GM19023 (cell line): ENCODE measurements at regions not wholly inside any gene's neighbourhood (a gene's known extent, or its start where the extent isn't known, plus 50 kb on each side); places are given as distances from the start of the nearest gene placed in this dataset.
"Not testable (repeated sequence)": the region's sequence is repeated elsewhere in the genome, so short reads cannot be mapped to it uniquely, and the experiment has no call there.

ENCODE experiments used
- ATAC-seq: cut with Tn5 transposase; IDR thresholded peaks from one replicate; pipeline ENCODE4 v1.9.1; 2021; ENCODE audit warnings: mild to moderate bottlenecking, moderate library complexity; ENCODE audit not compliant: unreplicated experiment

DNA sequence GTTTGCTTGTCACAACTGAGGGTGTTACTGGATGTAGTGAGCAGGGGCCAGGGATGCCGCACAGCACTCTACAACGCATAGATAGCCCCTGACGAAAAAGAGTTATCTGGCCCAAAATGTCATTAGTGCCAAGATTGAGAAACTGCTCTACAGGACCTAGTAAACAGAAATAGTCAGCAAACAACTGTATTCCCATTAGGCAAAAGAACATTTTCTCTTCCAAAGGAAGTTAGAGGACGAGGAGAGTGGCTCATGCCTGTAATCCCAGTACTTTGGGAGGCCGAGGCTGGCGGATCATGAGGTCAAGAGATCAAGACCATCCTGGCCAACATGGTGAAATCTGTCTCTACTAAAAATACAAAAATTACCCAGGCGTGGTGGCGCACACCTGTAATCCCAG lies 189.1 kb downstream of the DUSP10 start:
- ATAC-seq: not testable (repeated sequence)

DNA sequence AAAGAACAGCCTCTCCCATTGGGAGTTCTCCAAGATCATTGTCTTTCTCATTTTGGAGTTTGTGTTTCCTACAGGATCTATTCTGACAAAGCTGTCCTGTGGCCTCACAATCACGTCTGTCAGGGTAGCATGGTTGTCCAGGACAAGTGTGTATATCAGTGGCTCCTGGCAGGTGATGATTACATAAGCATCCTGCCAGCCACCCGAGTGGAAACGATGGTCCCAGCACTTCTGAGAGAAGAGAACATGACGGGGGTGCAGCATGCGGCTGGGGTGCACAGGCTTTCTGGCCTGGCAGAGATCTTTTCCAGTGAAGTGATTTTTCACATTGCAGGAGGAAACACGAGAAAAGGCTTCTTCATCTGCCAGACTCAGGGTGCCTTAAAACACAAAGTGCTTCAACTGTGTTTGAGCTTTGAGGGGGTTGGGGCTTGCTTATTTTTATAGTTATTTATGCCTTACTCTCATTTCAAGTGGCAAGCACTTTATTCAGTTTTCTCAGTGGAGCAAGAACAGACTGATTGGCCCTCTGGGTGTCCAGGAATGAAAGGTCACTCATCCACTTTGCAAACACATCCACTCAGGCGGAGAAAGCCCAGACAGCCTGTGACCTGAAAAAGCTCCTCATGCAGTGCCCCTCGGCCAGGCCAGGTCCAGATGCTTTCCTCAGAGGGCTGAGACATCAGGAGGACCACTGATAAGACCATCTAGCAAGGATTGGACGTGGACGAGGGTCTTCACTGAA lies 186.0 kb downstream of the DUSP10 start:
- ATAC-seq: no peak

GRCh38 chr1:221556435-221556834 lies 185.5 kb downstream of the DUSP10 start:
- no peak for ATAC-seq

DNA sequence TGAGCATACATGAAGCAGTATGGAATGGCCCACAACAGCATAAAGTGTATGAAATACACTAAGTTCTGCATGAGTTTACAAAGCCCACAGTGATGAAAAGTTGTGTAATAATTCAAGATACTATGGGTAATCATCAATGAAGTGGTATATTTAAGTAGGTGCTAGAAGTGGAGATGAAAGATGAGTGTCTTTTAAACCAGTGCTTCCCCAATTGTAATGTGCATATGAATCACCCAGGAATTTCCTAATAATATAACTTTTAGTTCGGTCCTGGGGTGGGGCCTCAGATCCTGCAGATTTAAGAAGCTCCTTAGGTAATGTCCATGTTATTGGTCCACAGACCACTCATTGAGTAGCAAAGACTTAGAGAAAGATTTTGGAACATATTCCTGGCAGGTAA lies 184.9 kb downstream of the DUSP10 start:
- ATAC-seq: no peak

- no peak for ATAC-seq
Observed at GRCh38 chr1:221558396-221558795, 183.5 kb downstream of the DUSP10 start.

GRCh38 chr1:221559911-221560310 lies 182.0 kb downstream of the DUSP10 start:
- ATAC-seq: no peak

GRCh38 chr1:221562542-221563475 lies 179.1 kb downstream of the DUSP10 start:
- ATAC-seq: no peak

DNA sequence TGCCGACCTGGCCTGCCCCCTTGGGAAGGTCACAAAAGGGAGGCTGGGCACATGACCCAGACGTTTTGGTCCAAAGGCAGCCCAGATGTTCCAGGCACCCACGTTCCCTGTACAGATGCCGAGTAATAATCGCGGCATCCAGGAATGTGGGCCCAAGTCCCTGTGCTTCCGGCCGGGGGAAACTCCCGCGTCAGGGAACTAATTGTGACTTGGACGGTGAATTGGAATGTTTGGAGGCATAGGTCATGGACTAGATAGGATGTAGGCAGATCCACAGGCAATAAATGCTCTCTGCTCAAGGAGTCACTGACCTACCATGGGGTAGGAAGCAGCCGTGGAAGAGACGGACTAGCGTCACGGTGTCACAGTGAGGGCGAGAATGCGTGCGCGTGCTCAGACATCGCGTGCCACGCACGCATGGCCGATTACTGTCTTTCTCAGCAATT lies 178.4 kb downstream of the DUSP10 start:
- ATAC-seq: no peak

GRCh38 chr1:221564891-221565290 lies 177.0 kb downstream of the DUSP10 start:
- ATAC-seq: no peak

DNA sequence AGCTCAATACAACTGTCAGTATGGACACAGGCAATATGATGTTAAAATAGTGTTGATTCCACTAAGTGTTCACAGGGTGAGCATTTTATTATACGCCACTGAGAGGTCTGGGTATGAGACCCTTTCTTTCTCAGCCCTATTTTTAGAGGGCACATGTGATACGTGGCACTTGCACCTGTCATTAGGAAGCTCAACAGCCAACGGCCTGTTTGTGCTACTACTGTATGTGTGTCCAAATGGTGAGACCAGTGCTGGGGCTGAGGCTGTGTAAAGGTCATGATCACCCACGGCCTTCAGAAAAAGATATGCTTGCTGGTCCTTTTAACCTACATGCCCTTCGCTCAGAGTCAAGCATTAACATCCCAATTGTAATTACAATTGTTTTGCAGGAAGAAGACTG lies 176.2 kb downstream of the DUSP10 start:
- no peak for ATAC-seq

DNA sequence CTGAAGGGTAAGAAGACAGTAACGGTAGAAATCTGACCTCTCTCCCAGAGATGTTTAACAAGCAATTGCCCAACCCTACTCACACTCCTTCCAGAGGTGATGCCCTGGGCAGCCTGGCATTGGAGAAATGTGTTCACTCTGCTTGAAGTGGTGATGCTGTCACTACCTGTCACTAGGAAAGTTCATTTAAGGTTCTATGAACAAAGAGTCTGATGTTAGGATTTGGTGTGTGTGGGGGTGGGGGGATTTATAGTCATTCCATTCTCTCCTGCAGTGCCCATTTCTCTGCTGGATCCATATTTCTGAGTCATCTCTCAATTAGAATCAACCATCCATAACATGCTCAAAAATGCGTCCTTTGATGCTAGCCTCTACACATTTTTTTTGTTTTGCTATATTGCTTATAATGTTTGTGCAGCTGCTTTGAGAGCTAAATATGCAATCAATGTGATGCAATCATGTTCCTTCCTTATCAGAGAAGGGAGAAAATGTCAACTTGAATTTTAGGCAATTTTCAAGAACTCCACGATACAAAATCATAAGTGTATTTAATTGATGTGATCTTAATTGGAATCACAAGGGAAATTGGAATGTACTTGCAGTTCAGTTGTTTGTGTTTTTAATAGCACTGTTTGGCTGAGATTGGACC lies 173.9 kb downstream of the DUSP10 start:
- no peak for ATAC-seq

- ATAC-seq: no peak
Observed at GRCh38 chr1:221573756-221574155, 168.1 kb downstream of the DUSP10 start.

DNA sequence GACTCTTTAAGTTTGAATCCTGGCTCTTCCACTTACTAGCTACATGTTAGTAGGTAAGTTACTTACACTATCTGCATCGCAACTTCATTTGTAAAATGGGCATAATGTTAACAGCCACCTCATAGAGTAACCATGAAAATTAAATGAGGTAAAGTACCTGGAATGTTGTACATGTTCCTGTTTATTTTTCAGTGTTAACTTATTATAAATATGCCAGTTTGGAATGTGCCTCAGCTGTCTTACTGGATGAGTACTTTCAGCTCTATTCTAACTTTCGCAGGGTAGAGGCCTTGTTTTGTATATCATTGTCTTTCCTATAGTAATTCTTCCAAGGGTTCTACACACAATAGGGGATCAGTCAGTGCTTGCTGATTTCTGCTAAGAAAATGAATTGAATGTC lies 167.4 kb downstream of the DUSP10 start:
- ATAC-seq: no peak

- no peak for ATAC-seq
Observed at GRCh38 chr1:221575605-221576004, 166.3 kb downstream of the DUSP10 start.

DNA sequence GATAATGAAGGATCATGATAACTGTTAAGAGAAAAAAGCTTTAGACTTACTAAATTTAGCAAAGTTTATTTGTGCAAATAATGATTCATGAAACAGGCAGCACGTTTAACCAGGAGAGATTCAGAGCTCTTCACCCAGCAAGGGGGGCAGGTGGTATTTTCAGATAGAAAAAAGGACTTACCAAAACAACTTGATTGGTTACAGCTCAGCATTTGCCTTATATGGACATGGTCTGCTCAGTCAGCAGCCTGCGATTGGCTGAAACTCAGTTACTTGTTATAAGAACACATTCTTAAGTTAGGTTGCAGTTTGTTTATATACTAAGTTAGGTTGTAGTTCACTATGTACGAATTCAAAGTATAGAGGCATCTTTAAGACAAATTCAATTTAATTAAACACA lies 165.6 kb downstream of the DUSP10 start:
- no peak for ATAC-seq

DNA sequence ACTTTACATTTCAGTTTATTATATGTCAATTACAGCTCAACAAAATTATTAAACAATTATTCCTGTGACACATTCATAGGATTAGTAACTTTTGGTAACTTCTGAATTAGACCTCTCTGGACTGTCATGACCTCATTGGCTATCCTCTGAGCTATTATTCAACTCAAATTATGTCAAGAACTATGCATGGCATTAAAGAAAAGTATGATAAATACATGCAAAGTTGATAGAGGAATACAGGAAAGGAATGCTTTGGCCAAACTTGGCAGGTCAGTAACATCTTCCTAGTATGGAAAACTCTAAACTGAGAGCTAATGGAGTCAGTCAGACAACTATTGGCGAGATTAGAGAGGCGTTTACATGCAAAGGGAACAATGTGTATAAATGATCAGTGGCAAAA lies 158.4 kb downstream of the DUSP10 start:
- ATAC-seq: no peak

DNA sequence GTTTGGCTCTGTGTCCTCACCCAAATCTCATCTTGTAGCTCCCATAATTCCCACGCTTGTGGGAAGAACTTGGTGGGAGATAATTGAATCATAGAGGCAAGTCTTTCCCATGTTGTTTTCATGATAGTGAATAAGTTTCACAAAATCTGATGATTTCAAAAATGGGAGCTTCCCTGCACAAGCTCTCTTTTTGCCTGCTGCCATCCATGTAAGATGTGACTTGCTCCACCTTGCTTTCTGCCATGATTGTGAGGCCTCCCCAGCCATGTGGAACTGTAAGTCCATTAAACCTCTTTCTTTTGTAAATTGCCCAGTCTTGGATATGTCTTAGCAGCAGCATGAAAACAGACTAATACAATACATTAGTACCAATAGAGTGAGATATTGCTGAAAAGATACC lies 154.9 kb downstream of the DUSP10 start:
- ATAC-seq: not testable (repeated sequence)

- ATAC-seq: not testable (repeated sequence)
Observed at GRCh38 chr1:221591250-221591649, 150.6 kb downstream of the DUSP10 start.

DNA sequence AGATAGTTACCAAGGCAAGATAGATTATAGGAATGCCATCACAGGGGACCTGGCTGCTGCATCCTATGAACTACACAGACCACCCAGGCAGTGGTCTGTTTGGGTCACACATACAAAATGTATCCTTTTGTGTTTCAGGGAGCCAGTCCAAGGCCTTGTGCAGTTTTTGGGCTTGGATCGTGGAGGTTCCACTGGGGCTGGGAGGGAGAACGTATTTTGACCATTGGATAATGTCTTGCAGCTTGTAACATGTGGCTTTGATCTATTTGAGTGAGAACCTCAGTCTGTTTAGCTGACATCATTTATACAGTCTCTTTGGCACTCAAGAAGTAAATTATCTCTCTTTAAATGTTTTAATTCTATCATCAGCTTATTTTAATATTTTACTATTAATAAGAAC lies 147.3 kb downstream of the DUSP10 start:
- no peak for ATAC-seq

DNA sequence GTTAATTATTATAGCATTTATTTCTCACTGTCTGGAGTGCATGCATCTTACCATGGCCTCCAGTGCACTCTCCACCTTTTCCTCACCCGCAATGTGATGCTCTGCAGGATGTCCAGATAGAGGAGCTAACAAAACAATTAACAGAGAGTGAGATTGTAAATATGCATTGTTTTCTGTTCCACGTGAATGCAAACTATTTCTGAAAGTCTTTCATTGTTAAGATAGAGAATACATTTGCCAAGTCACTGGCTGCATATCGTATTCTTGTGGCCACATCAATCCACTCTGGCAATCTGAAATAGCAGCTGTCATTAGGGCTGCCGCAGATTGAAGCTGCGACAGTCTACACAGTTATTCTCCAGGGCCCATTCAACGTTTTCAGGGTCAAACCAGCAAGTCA lies 143.8 kb downstream of the DUSP10 start:
- ATAC-seq: no peak

DNA sequence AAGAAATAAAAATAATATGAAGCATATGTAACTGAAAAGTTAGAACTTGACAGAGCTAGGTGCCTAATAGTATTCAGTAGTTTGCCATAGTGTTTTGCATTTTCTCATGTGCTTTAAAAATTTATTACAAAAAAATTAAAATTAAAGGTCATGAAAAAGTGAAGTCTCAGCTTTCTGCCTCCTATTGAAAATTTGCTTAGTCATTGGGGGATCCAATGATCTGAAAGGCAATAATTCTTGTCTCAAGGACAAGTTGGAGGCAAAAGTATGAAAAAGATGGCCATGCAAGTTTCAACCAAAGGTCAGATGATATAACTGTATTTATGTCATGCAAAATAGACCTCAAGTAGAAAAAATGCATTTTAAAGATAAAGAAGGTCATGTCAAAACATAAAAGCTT lies 140.7 kb downstream of the DUSP10 start:
- no peak for ATAC-seq

GRCh38 chr1:221602830-221603229 lies 139.1 kb downstream of the DUSP10 start:
- no peak for ATAC-seq
